NCI-H446 treated with DMSO at 0.1 percent for 48 hours (cell line): ENCODE measurements at regions not wholly inside any gene's neighbourhood (a gene's known extent, or its start where the extent isn't known, plus 50 kb on each side); places are given as distances from the start of the nearest gene placed in this dataset.
A peak's percentile ranks its signal among the peaks of the same experiment; 100 is the strongest.
"Not testable (repeated sequence)": the region's sequence is repeated elsewhere in the genome, so short reads cannot be mapped to it uniquely, and the experiment has no call there.

ENCODE experiments used
- DNase-seq: peaks from one replicate; lab custom pipeline; 2025; lab: John Stamatoyannopoulos, UW

- DNase-seq: no peak
Measured at GRCh38 chr21:23886828-23887724, 1720.2 kb downstream of the MRPL39 start.

GRCh38 chr21:23881783-23882182 lies 1725.5 kb downstream of the MRPL39 start:
- no peak for DNase-seq

GRCh38 chr21:23876925-23877558 lies 1730.2 kb downstream of the MRPL39 start:
- DNase-seq: no peak

GRCh38 chr21:23874271-23874670 lies 1733.0 kb downstream of the MRPL39 start:
- DNase-seq: no peak

GRCh38 chr21:23861911-23862504 lies 1745.3 kb downstream of the MRPL39 start:
- no peak for DNase-seq

- no peak for DNase-seq
Measured at GRCh38 chr21:23858878-23859277, 1748.4 kb downstream of the MRPL39 start.

GRCh38 chr21:23853796-23854379 lies 1753.4 kb downstream of the MRPL39 start:
- DNase-seq: peak; percentile 21

- no peak for DNase-seq
Measured at GRCh38 chr21:23837564-23837963, 1769.7 kb downstream of the MRPL39 start.

- DNase-seq: peak; percentile 32
Measured at GRCh38 chr21:23822760-23823159, 1784.5 kb downstream of the MRPL39 start.

GRCh38 chr21:23817337-23817736 lies 1789.9 kb downstream of the MRPL39 start:
- DNase-seq: no peak

GRCh38 chr21:23812485-23812884 lies 1794.8 kb downstream of the MRPL39 start:
- DNase-seq: no peak

GRCh38 chr21:23811805-23812204 lies 1795.5 kb downstream of the MRPL39 start:
- DNase-seq: no peak

- DNase-seq: no peak
Measured at GRCh38 chr21:23809573-23809972, 1797.7 kb downstream of the MRPL39 start.

GRCh38 chr21:23806966-23807548 lies 1800.2 kb downstream of the MRPL39 start:
- not testable (repeated sequence) for DNase-seq

GRCh38 chr21:23804866-23805265 lies 1802.4 kb downstream of the MRPL39 start:
- DNase-seq: no peak

GRCh38 chr21:23801292-23801691 lies 1806.0 kb downstream of the MRPL39 start:
- DNase-seq: no peak

GRCh38 chr21:23799376-23799775 lies 1807.9 kb downstream of the MRPL39 start:
- DNase-seq: no peak

- no peak for DNase-seq
Measured at GRCh38 chr21:23792300-23792699, 1815.0 kb downstream of the MRPL39 start.

- DNase-seq: no peak
Measured at GRCh38 chr21:23789864-23790263, 1817.4 kb downstream of the MRPL39 start.

- no peak for DNase-seq
Measured at GRCh38 chr21:23780326-23780725, 1827.0 kb downstream of the MRPL39 start.

- DNase-seq: no peak
Measured at GRCh38 chr21:23743821-23744220, 1863.5 kb downstream of the MRPL39 start.

- DNase-seq: no peak
Measured at GRCh38 chr21:23740463-23740862, 1866.8 kb downstream of the MRPL39 start.
